GM19467 (cell line): ENCODE measurements at regions not wholly inside any gene's neighbourhood (a gene's known extent, or its start where the extent isn't known, plus 50 kb on each side); places are given as distances from the start of the nearest gene placed in this dataset.

Experiments used
- ATAC-seq: cut with Tn5 transposase; IDR thresholded peaks from one replicate; pipeline ENCODE4 v1.9.1; 2021; ENCODE audit warnings: mild to moderate bottlenecking, moderate library complexity; ENCODE audit not compliant: unreplicated experiment

DNA sequence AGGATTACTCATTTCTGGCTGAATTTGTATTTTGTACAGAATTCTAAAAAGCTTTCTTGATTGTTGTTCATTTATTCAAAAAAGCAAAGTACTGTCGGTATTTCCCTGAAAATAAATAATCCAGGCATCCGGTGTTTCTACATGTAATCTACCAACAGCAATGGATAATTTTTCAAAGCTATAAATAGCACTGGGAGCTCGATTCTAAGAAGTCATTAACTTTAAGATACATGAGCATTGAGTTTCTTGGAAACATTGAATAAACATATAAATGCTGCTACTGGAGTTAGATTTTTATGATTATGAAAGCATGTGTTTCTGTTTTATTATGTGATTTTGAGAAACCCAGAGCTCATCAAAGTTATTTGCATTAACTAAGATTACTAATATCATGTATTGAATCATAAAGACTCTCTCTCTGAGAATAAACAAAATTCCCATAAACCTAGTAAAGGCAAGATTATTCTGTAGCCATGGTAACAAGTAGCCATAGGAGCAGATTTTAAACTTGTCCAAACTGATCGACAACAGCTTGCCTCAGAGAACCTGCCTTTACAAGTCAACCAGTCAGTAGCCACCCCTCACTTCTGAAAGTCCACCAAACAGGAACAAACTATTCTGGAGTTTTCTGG lies 197.0 kb downstream of the DRD1 start:
- ATAC-seq = no peak

GRCh38 chr5:175246242-175246888 lies 197.6 kb downstream of the DRD1 start:
- no peak for ATAC-seq

DNA sequence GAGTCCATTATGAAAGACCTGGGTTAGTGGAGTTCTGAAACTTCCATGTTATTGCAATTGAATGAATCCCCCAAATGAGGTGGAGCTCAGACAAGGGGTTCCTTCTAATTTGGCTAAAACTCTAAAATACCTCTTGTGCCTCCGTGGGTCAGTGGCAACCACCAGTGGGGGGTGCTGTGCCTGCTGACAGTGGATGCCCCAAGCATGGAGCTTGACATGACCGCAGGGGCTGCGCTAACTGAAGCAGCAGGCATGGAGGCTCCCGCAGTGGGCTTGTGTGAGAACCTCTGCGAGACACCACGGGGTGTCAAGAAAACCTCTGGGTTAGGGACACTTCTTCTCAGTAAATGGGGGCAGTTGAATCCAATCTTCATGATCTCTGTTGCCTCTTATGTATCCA lies 200.5 kb downstream of the DRD1 start:
- ATAC-seq = no peak

DNA sequence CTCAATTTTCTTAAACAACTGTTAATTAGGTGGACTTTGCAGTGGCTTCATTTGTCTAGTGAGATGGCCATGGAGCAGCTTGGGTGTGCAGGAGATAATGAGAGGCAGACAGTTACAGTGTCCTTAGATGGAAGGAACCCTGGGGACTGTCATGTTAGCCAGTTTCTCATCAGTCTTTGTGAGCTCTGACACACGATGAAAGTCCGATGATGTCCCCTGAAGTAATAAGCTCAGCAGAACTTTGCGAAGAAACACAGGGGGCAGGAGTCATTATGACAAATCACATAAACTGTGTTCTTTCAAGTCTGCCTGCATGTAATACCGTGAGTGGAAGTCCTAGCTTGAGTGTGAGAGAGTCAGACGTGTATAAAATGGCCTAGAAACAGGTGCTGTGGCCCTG lies 201.8 kb downstream of the DRD1 start:
- no peak for ATAC-seq

DNA sequence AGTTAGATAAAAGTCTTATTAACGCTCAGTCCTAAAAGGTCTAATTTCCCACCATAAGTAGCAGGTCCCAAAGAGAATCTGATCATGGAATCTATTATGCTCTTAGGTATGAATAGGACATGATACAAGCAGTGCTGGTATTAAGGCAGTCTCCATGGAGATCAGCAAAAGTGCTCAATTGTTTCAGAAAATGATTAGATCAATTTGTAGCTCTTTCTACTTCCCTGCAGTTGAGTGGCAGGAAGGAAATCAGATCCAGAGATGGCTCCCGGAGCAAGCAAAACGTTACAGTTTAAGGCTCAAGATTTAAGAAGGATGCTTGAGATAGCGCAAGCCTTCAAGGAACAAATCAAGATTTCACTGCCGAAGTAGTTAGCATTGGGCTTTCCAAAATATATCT lies 205.7 kb downstream of the DRD1 start:
- ATAC-seq = no peak

DNA sequence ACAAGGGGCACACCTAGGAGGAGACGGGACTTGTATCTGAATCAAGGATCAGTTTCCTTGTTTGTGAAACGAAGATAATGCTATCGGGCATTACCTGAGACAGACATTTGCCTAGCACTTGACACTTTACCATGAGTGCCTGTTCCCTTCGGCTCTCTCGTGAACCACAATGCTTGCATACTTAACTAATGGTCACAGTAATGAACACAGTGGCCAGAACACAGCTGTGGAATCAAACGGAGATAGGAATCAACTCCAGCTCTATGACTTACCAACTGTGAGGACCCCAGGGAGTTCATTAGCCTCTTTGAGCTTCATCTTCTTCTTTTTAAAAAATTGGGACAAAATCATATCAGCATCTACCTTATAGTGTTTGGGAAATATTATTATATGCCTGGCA lies 207.8 kb downstream of the DRD1 start:
- ATAC-seq = no peak

DNA sequence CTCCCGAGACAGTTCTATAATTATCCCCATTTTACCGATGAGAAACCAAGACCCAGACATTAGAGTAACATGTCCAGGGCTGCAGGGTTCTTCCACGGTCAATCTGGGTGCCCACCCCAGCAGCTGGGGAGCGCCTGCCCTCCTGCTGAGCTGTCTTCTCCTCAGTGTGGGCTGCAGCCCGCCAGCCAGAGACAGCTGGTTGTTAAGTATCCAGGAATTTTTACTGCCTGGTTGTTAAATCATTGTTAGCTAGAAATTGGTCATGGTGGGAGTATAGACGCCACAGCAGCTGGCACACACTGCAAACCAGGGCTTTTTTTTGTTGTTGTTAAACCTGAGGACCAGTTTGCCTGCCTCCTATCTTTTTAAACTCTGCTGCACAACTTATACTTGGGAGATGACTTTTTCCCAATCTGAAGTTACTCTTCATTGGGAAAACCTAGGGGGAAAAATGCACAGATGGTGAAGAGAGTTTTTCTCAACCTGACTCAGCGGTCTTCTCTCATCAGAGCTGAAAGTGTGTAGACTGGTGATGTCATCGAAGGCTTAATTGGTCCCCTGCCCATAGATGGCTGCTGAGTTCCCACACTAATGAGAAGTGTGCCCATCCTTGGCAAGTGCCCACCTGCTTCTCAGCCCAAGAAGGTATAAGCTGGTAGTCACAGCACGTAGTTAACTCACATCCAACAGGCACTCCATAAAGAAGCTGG lies 208.6 kb downstream of the DRD1 start:
- ATAC-seq = no peak

DNA sequence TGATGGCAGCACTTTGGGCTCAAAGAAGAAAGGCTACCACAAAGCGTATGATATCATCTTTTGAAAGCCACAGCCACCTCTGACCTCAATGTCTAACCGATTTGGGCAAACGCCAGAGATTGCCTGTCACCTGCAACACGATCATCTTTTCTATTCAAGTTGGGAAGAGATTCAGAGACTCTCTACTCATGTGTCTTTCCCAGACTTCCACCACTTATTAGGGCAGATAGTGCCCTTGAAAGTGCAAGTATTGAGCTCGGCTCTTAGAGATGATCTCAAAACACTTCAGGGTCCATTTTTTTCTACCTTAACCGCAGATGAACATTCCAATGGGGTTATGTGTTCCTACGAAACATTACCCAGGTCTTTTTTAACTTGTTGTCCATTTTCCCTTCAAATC lies 213.7 kb downstream of the DRD1 start:
- no peak for ATAC-seq

DNA sequence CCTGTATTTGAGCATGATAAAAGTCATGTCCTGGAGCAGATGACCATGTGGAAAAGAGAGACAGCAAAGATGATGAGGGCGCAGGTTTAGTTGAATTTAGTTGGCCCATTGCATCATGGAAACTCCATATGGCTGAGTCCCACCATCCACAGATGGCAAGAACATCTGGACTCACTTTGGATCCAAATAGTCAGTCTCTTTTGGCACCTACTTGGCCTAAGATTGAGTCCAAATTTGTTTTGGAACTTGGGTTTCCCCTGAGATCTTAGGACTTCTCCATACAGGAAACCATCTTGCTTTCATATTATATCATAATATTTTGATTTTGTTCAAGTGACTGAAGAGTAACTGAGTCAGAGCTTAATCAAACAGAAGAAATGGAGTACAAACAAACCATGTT lies 217.5 kb downstream of the DRD1 start:
- no peak for ATAC-seq

DNA sequence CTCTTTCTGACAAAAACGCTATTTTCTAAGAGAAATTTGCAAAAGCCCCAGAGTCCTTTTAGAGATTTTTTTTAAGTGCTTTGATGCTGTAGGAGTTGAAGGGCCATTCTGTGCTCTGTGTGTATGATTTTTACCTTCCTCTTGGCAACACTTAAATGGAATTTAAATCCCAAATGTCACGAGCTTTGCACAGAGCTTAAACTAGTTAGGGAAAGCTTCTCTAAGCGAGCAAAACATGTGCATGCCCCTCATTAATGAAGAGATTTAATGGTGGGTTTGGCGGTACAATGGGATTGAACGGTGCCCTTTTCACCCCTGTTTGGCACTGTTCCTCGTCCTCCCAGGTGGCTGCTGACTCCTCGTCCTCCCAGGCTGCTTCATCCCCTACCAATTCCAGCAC lies 220.7 kb downstream of the DRD1 start:
- no peak for ATAC-seq

- ATAC-seq = no peak
Observed at GRCh38 chr5:175222621-175223020, 221.4 kb downstream of the DRD1 start.

- ATAC-seq = no peak
Observed at GRCh38 chr5:175220549-175220948, 223.4 kb downstream of the DRD1 start.

GRCh38 chr5:175219366-175219765 lies 224.6 kb downstream of the DRD1 start:
- ATAC-seq = no peak

GRCh38 chr5:175216991-175217390 lies 227.0 kb downstream of the DRD1 start:
- ATAC-seq = no peak

DNA sequence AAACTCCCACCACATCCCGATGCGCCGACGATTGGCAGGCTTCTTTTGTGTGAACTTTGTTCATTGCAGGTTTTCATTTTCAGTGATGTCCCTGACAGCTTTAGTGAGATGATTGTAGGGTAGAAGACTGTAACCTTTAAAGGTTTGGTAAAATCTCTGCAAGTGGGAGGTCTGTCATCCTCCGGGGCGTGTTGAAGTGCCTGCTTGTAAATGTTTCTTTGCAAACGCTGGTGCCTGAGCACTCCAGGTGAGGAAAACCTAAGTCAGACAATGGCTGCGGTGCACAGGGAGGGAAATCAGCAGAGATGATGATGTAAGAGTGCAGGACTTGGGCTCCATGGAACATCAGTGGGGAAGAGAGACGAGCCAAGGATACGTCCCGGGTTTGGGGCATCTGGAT lies 228.1 kb downstream of the DRD1 start:
- ATAC-seq = no peak

GRCh38 chr5:175214152-175214551 lies 229.8 kb downstream of the DRD1 start:
- no peak for ATAC-seq

- ATAC-seq = no peak
Observed at GRCh38 chr5:175211956-175212756, 231.8 kb downstream of the DRD1 start.

GRCh38 chr5:175207321-175208040 lies 236.5 kb downstream of the DRD1 start:
- ATAC-seq = no peak

DNA sequence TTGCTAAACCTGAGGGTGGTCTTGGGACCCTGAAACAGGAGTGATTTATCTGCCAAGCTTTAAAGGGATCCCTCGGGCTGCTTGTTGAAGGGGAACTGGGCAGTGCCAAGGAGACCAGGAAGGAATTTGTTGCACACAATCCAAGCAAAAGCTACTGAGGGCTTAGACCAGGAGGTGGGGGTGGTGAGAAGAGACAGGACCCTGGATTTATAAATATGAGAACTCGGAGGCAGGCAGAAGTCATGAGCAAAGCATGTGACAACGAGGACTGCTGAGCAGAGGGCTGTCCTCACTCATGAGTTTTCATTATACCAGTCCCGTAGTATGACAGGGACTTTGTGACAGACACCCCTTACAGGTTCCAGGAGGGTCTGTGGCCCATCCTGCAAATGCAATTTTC lies 237.3 kb downstream of the DRD1 start:
- no peak for ATAC-seq

- no peak for ATAC-seq
Observed at GRCh38 chr5:175202463-175203068, 241.4 kb downstream of the DRD1 start.
